CD4-positive, alpha-beta T cell (primary cell): ENCODE measurements at regions not wholly inside any gene's neighbourhood (a gene's known extent, or its start where the extent isn't known, plus 50 kb on each side); places are given as distances from the start of the nearest gene placed in this dataset.
A peak's percentile ranks its signal among the peaks of the same experiment; 100 is the strongest.

Experiments used
- ATAC-seq: fragments of 200-7000 bp; cut with Tn5 transposase; one replicate; pipeline ENCODE4 v1.10.0; 2022; ENCODE audit warnings: mild to moderate bottlenecking; ENCODE audit not compliant: poor library complexity
- CTCF ChIA-PET: fragments of 350-600 bp; sonication (Branson Sonifier 250); formaldehyde crosslinking; loops from one replicate; lab custom pipeline; 2021; ENCODE audit warnings: antibody characterized with exemption, inconsistent platforms; lab: Charles Lee
- POLR2A ChIA-PET: fragments of 350-600 bp; sonication (Branson Sonifier 250); formaldehyde crosslinking; loops from one replicate; lab custom pipeline; 2021; ENCODE audit warnings: antibody characterized with exemption, inconsistent platforms; lab: Charles Lee
- DNase-seq, 14 experiments: peaks; one replicate each; pipeline ENCODE4 v3.0.0-alpha.2; 2013 to 2020; ENCODE audit warnings: mixed read lengths in 2 of 14
- H3K27ac ChIP-seq, 2 donors: one replicate each; pipeline versions ENCODE4 v1.5.1 to v1.7.0; 2013; ENCODE audit warnings: low read length in 2 of 2, low read depth in 1 of 2, mild to moderate bottlenecking in 1 of 2
- H3K27me3 ChIP-seq, 2 experiments: 1 replicate in 1 of 2; 2 replicates in 1 of 2; pipeline versions ENCODE4 v1.6.1 to v1.7.0; 2013; ENCODE audit warnings: low read length in 2 of 2, control low read depth in 1 of 2, mild to moderate bottlenecking in 1 of 2, moderate library complexity in 1 of 2; ENCODE audit not compliant: insufficient read depth in 2 of 2, control insufficient read depth in 1 of 2
- H3K36me3 ChIP-seq: one replicate; pipeline ENCODE4 v1.6.1; 2013; ENCODE audit warnings: low read length, control low read depth; ENCODE audit not compliant: insufficient read depth
- H3K4me1 ChIP-seq: one replicate; pipeline ENCODE4 v1.6.1; 2013; ENCODE audit warnings: low read length, control low read depth; ENCODE audit not compliant: insufficient read depth
- H3K4me3 ChIP-seq: one replicate; pipeline ENCODE4 v1.5.1; 2013; ENCODE audit warnings: mild to moderate bottlenecking, low read length, moderate library complexity
- H3K9me3 ChIP-seq, 2 experiments: 1 replicate in 1 of 2; 2 replicates in 1 of 2; pipeline versions ENCODE4 v1.6.1 to v1.7.0; 2013; ENCODE audit warnings: low read length in 2 of 2, mild to moderate bottlenecking in 2 of 2, control low read depth in 1 of 2, moderate library complexity in 1 of 2; ENCODE audit not compliant: control insufficient read depth in 1 of 2, insufficient read depth in 1 of 2
- H3K27ac Mint-ChIP-seq: one replicate; pipeline ENCODE4 v1.8.0; 2020; ENCODE audit warnings: mixed read lengths
- H3K27me3 Mint-ChIP-seq: one replicate; pipeline ENCODE4 v1.8.0; 2021; ENCODE audit warnings: mixed read lengths
- H3K36me3 Mint-ChIP-seq: one replicate; pipeline ENCODE4 v1.8.0; 2021; ENCODE audit warnings: low read depth, mixed read lengths
- H3K4me1 Mint-ChIP-seq: one replicate; pipeline ENCODE4 v1.8.0; 2021; ENCODE audit warnings: low read depth, mixed read lengths
- H3K4me3 Mint-ChIP-seq: one replicate; pipeline ENCODE4 v1.8.0; 2020; ENCODE audit warnings: mild to moderate bottlenecking, mixed read lengths
- H3K9me3 Mint-ChIP-seq: one replicate; pipeline ENCODE4 v1.8.0; 2020; ENCODE audit warnings: mixed read lengths
- CTCF ChIP-seq: fragments of 200-600 bp; IDR thresholded peaks from one replicate; pipeline ENCODE4 v1.8.0; 2022; ENCODE audit warnings: antibody characterized with exemption, mild to moderate bottlenecking
- intact Hi-C, 2 experiments: fragments of 100-400 bp; cut with DNase I in 1 of 2; cut with micrococcal nuclease in 1 of 2; formaldehyde crosslinking; loops; one replicate each; pipeline versions ENCODE4 v1.15.1 to v1.9.0; 2023 to 2025; cut with DNase I, micrococcal nuclease

DNA sequence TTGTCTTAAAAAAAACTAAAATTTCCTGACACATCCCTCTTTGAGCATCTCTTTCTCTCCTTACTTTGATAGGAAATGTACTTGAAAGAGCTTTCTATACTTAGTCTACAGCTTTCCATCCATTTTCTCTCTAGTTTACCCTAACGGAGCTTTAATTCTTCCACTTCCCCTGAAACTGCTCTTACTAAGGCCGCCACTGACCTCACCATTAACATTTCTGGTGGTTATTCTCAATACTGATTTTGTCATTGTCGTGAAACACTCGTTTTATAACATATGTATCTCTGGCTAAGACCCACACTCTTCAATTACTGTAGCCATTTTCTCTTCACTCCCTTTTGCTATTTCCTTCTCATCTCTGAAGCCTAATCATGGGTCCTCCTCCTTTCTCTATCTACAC, 262.0 kb upstream of the FERD3L start:
- ATAC-seq (no peak), DNase-seq (no peak)
- intact Hi-C loops, result no loop called here
- Histone ChIP-seq H3K36me3 (no peaks in the 10 kb centered on the region), H3K4me3 (no peak overlapping the region), H3K27ac (no peak overlapping the region), H3K27me3 (no peaks in the 10 kb centered on the region), H3K9me3 (no peaks in the 10 kb centered on the region), H3K4me1 (no peaks in the 10 kb centered on the region)
- Mint-ChIP-seq H3K36me3 (no peaks in the 10 kb centered on the region), H3K27me3 (no peaks in the 10 kb centered on the region), H3K4me1 (no peaks in the 10 kb centered on the region), H3K9me3 (no peaks in the 10 kb centered on the region), H3K4me3 (no peak overlapping the region), H3K27ac (no peak overlapping the region)
- ChIA-PET CTCF (interaction anchor here (0.7 kb wide), 1 partner anchor 707 kb away, joined by 5 read pairs; no protein-coding TSS in a partner anchor), POLR2A (no interaction called here)
- no peak for TF ChIP-seq CTCF

- DNase-seq, result no peak
- no peak overlapping the region for H3K27ac ChIP-seq
- no peaks in the 10 kb centered on the region for H3K27me3 ChIP-seq
- no peak overlapping the region for H3K27ac Mint-ChIP-seq
- TF ChIP-seq CTCF, result no peak
- H3K27me3 Mint-ChIP-seq, result no peaks in the 10 kb centered on the region
- POLR2A ChIA-PET, result no interaction called here
- no peaks in the 10 kb centered on the region for H3K4me1 ChIP-seq
- H3K9me3 Mint-ChIP-seq, result no peaks in the 10 kb centered on the region
- no peaks in the 10 kb centered on the region for H3K36me3 ChIP-seq
- no peaks in the 10 kb centered on the region for H3K9me3 ChIP-seq
- H3K4me3 Mint-ChIP-seq, result no peak overlapping the region
- no peaks in the 10 kb centered on the region for H3K4me1 Mint-ChIP-seq
- no peaks in the 10 kb centered on the region for H3K36me3 Mint-ChIP-seq
- no peak overlapping the region for H3K4me3 ChIP-seq
- CTCF ChIA-PET, result no interaction called here
- intact Hi-C loops, result no loop called here
- ATAC-seq, result no peak
Measured at GRCh38 chr7:19405541-19405940, 260.3 kb upstream of the FERD3L start.

DNA sequence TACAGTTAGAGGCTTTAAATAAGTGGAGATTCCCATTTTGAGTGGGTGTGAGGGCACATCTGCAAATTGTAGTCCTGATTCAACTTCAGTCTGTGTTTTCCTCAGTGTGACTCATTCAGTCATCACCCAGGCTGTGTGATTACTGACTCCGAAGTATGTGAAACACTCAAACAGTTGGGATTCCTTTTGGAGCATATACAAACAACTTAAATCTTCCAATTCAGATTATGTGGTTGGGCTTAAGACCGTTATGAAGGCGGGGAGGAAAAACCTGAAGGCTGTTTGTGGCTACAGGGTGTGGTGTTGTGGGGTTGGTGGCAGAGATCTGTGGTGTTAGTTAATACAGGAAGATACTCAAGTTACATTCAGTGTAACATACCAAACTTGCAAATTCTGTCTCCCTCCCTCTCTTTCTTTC, 259.7 kb upstream of the FERD3L start:
- no peaks in the 10 kb centered on the region for H3K9me3 ChIP-seq
- Mint-ChIP-seq H3K36me3 (no peaks in the 10 kb centered on the region), H3K9me3 (no peaks in the 10 kb centered on the region), H3K4me1 (no peaks in the 10 kb centered on the region), H3K27me3 (no peaks in the 10 kb centered on the region), H3K27ac (no peak overlapping the region), H3K4me3 (no peak overlapping the region)
- ATAC-seq (no peak), DNase-seq (peak in 2 of 14 experiments; percentile 2 to 14)
- H3K36me3 ChIP-seq, result no peaks in the 10 kb centered on the region
- H3K27ac ChIP-seq, result no peak overlapping the region
- no peak overlapping the region for H3K4me3 ChIP-seq
- POLR2A ChIA-PET, result no interaction called here
- H3K27me3 ChIP-seq, result no peaks in the 10 kb centered on the region
- TF ChIP-seq CTCF, result no peak
- intact Hi-C loops, result no loop called here
- CTCF ChIA-PET, result no interaction called here
- no peaks in the 10 kb centered on the region for H3K4me1 ChIP-seq
